DOHH2 (cell line): ENCODE measurements at regions not wholly inside any gene's neighbourhood (a gene's known extent, or its start where the extent isn't known, plus 50 kb on each side); places are given as distances from the start of the nearest gene placed in this dataset.

Experiments
- CTCF ChIP-seq: fragments of 200-600 bp; sonication (generic); IDR thresholded peaks from one replicate; pipeline ENCODE4 v1.5.1; 2014; ENCODE audit warnings: antibody characterized with exemption, mild to moderate bottlenecking, low read depth, low read length; ENCODE audit not compliant: poor library complexity, severe bottlenecking
- EZH2phosphoT487 ChIP-seq: fragments of 200-600 bp; sonication (generic); IDR thresholded peaks from 2 replicates; pipeline ENCODE4 v1.6.1; 2017; ENCODE audit warnings: borderline replicate concordance, mild to moderate bottlenecking, antibody characterized with exemption, low read length, moderate library complexity, mixed read lengths

- no peak for TF ChIP-seq CTCF
- TF ChIP-seq EZH2phosphoT487, result no peak
Measured at GRCh38 chr2:67712484-67712883, 315.4 kb downstream of the ETAA1 start.
